ENCODE measurements at regions not wholly inside any gene's neighbourhood (a gene's known extent, or its start where the extent isn't known, plus 50 kb on each side); places are given as distances from the start of the nearest gene placed in this dataset.

DNA sequence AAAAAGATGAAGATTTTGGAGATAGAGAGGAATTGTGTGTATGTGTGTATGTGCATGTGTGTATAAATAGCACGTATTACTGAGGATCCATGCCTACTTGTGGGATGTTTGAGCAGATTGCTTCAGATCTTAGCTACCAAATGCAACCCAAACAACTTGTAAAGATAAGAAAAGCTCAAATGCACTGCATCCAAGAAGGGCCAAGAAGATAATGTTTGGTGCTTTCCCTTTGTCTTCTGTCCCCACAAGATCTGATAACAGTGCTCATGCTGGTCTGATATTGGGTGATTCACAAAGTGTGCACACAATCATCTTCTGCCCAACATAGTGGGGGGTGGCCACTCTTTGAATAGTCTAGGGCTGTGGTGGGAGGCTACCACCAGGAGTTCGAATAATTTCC, 284.8 kb upstream of the CYRIA start:
- no peak overlapping the region for H3K4me3 ChIP-seq (ENCODE audit: low read depth, low read length)
- H3K4me1 ChIP-seq (ENCODE audit: control insufficient read depth, insufficient read depth, low read length), result no peaks in the 10 kb centered on the region; the same call in 1 of the 2 replicates
- ChIA-PET POLR2A (no interaction called here), CTCF (no interaction called here)
- TF ChIP-seq ZFHX2 (tag by site-specific recombination; conservative IDR thresholded peaks at IDR 0.05), result no peak
- TF ChIP-seq ZSCAN16 (tag by site-specific recombination; IDR thresholded peaks at IDR 0.05), result no peak
- TF ChIP-seq TCF7L2 (IDR thresholded peaks at IDR 0.05; ENCODE audit: borderline replicate concordance, low read depth, low read length), result 0 out of 2 replicates have a peak, but pooled peaks have one; percentile 29
- no peak overlapping the region for H3K27ac ChIP-seq (ENCODE audit: extremely low read depth, low read depth, low read length)
- H3K9me3 ChIP-seq (ENCODE audit: control insufficient read depth, insufficient read depth, low read depth, low read length), result no peaks in the 10 kb centered on the region
- no peaks in the 10 kb centered on the region for H3K36me3 ChIP-seq (ENCODE audit: control insufficient read depth in 2 of 2, insufficient read depth in 1 of 2, low read length in 2 of 2)

DNA sequence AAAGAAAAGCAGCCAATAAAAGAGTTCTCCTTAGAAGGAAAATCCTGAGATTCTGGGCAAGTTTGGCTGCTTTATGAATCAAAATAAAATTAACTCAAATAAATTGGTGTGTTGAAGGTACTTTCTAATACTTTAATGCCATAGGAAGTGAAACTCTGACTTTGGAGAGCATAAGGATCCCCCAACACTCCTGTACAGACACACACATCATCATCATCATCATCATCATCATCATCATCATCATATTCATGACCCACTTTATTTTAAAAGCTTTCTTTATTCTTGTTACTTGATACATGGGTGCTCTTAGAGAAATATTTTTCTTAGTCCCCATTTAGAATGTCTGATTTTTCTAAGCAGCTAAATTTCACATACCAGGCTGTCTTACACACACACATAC, 283.1 kb upstream of the CYRIA start:
- TF ChIP-seq ZNF514 (tag by site-specific recombination; IDR thresholded peaks at IDR 0.05) (no peak), GLI4 (tag by site-specific recombination; IDR thresholded peaks at IDR 0.05) (no peak), ZNF791 (tag by site-specific recombination; IDR thresholded peaks at IDR 0.05) (no peak), ZNF658 (tag by site-specific recombination; IDR thresholded peaks at IDR 0.05) (no peak), ZNF621 (tag by site-specific recombination; IDR thresholded peaks at IDR 0.05) (no peak)
- TF ChIP-seq, protein P1, sequence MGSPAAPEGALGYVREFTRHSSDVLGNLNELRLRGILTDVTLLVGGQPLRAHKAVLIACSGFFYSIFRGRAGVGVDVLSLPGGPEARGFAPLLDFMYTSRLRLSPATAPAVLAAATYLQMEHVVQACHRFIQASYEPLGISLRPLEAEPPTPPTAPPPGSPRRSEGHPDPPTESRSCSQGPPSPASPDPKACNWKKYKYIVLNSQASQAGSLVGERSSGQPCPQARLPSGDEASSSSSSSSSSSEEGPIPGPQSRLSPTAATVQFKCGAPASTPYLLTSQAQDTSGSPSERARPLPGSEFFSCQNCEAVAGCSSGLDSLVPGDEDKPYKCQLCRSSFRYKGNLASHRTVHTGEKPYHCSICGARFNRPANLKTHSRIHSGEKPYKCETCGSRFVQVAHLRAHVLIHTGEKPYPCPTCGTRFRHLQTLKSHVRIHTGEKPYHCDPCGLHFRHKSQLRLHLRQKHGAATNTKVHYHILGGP (tag by site-specific recombination; IDR thresholded peaks at IDR 0.05), result no peak
- TF ChIP-seq, protein P2, sequence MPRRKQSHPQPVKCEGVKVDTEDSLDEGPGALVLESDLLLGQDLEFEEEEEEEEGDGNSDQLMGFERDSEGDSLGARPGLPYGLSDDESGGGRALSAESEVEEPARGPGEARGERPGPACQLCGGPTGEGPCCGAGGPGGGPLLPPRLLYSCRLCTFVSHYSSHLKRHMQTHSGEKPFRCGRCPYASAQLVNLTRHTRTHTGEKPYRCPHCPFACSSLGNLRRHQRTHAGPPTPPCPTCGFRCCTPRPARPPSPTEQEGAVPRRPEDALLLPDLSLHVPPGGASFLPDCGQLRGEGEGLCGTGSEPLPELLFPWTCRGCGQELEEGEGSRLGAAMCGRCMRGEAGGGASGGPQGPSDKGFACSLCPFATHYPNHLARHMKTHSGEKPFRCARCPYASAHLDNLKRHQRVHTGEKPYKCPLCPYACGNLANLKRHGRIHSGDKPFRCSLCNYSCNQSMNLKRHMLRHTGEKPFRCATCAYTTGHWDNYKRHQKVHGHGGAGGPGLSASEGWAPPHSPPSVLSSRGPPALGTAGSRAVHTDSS (tag by site-specific recombination; IDR thresholded peaks at IDR 0.05), result peak; percentile 40; the same call in 1 of the 2 replicates
- H3K9me3 ChIP-seq (ENCODE audit: control insufficient read depth, insufficient read depth, low read depth, low read length), result no peaks in the 10 kb centered on the region
- ChIA-PET CTCF (no interaction called here), POLR2A (no interaction called here)
- no peak overlapping the region for H3K27ac ChIP-seq (ENCODE audit: extremely low read depth, low read depth, low read length)
- H3K36me3 ChIP-seq (ENCODE audit: control insufficient read depth in 2 of 2, insufficient read depth in 1 of 2, low read length in 2 of 2), result no peaks in the 10 kb centered on the region
- H3K4me3 ChIP-seq (ENCODE audit: low read depth, low read length), result no peak overlapping the region
- H3K4me1 ChIP-seq (ENCODE audit: control insufficient read depth, insufficient read depth, low read length), result no peaks in the 10 kb centered on the region; the same call in 1 of the 2 replicates

DNA sequence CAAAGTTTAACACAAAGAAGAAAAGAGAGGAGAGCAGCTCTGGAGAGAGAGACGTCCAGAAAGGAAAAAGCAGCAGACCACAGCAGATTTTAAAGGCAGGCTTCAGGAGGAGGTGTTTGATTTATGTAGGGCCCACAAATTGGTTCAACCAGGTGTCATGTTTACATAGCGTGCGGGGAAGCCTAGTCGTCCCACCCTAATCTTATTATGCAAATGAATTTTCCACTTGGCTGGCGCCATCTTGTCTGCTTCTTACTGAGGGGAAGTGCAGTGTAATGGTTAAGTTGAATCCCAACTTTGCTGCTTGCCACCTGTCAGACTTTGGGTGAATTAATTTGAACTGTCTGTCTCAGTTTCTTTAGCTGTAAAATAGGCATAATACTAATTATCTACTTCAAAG, 282.4 kb upstream of the CYRIA start:
- H3K27ac ChIP-seq (ENCODE audit: extremely low read depth, low read depth, low read length), result no peak overlapping the region
- no peaks in the 10 kb centered on the region; the same call in 1 of the 2 replicates for H3K4me1 ChIP-seq (ENCODE audit: control insufficient read depth, insufficient read depth, low read length)
- POLR2A ChIA-PET, result no interaction called here
- no peaks in the 10 kb centered on the region for H3K36me3 ChIP-seq (ENCODE audit: control insufficient read depth in 2 of 2, insufficient read depth in 1 of 2, low read length in 2 of 2)
- H3K4me3 ChIP-seq (ENCODE audit: low read depth, low read length), result no peak overlapping the region
- H3K9me3 ChIP-seq (ENCODE audit: control insufficient read depth, insufficient read depth, low read depth, low read length), result no peaks in the 10 kb centered on the region
- TF ChIP-seq, protein P2 (tag by site-specific recombination; IDR thresholded peaks at IDR 0.05), result no peak
- no peak for TF ChIP-seq ZNF768 (tag by site-specific recombination; IDR thresholded peaks at IDR 0.05)
- TF ChIP-seq, protein P3, sequence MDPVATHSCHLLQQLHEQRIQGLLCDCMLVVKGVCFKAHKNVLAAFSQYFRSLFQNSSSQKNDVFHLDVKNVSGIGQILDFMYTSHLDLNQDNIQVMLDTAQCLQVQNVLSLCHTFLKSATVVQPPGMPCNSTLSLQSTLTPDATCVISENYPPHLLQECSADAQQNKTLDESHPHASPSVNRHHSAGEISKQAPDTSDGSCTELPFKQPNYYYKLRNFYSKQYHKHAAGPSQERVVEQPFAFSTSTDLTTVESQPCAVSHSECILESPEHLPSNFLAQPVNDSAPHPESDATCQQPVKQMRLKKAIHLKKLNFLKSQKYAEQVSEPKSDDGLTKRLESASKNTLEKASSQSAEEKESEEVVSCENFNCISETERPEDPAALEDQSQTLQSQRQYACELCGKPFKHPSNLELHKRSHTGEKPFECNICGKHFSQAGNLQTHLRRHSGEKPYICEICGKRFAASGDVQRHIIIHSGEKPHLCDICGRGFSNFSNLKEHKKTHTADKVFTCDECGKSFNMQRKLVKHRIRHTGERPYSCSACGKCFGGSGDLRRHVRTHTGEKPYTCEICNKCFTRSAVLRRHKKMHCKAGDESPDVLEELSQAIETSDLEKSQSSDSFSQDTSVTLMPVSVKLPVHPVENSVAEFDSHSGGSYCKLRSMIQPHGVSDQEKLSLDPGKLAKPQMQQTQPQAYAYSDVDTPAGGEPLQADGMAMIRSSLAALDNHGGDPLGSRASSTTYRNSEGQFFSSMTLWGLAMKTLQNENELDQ (tag by site-specific recombination; IDR thresholded peaks at IDR 0.05; ENCODE audit: low read depth), result no peak
- CTCF ChIA-PET, result interaction anchor here (0.6 kb wide), 1 partner anchor 155 kb away, joined by 6 read pairs; no protein-coding TSS in a partner anchor
